Fibroblast of skin of abdomen (primary cell): ENCODE measurements at regions not wholly inside any gene's neighbourhood (a gene's known extent, or its start where the extent isn't known, plus 50 kb on each side); places are given as distances from the start of the nearest gene placed in this dataset.
"Not testable (repeated sequence)": the region's sequence is repeated elsewhere in the genome, so short reads cannot be mapped to it uniquely, and the experiment has no call there.

Experiments used
- DNase-seq: peaks from one replicate; pipeline ENCODE4 v3.0.0-alpha.2; 2013

GRCh38 chr9:135277219-135278201, 190.0 kb downstream of the OLFM1 start:
- DNase-seq: no peak

- no peak for DNase-seq
Observed at GRCh38 chr9:135278586-135278985, 191.1 kb downstream of the OLFM1 start.

GRCh38 chr9:135279385-135279784, 191.9 kb downstream of the OLFM1 start:
- no peak for DNase-seq

- no peak for DNase-seq
Observed at GRCh38 chr9:135279834-135280393, 192.4 kb downstream of the OLFM1 start.

GRCh38 chr9:135280666-135281065, 193.2 kb downstream of the OLFM1 start:
- no peak for DNase-seq

GRCh38 chr9:135281151-135281550, 193.7 kb downstream of the OLFM1 start:
- DNase-seq: no peak

GRCh38 chr9:135281791-135282737, 194.6 kb downstream of the OLFM1 start:
- no peak for DNase-seq

- no peak for DNase-seq
Observed at GRCh38 chr9:135282808-135283207, 195.3 kb downstream of the OLFM1 start.

- DNase-seq: no peak
Observed at GRCh38 chr9:135283671-135284070, 195.9 kb upstream of the PPP1R26 start.

GRCh38 chr9:135284386-135285134, 195.0 kb upstream of the PPP1R26 start:
- DNase-seq: no peak

- DNase-seq: not testable (repeated sequence)
Observed at GRCh38 chr9:135286187-135286925, 193.2 kb upstream of the PPP1R26 start.

GRCh38 chr9:135286961-135287360, 192.6 kb upstream of the PPP1R26 start:
- DNase-seq: no peak

GRCh38 chr9:135287627-135288026, 192.0 kb upstream of the PPP1R26 start:
- DNase-seq: no peak

- no peak for DNase-seq
Observed at GRCh38 chr9:135288054-135288453, 191.5 kb upstream of the PPP1R26 start.

- DNase-seq: no peak
Observed at GRCh38 chr9:135289081-135289491, 190.5 kb upstream of the PPP1R26 start.

GRCh38 chr9:135290086-135290485, 189.5 kb upstream of the PPP1R26 start:
- DNase-seq: no peak

GRCh38 chr9:135290566-135290965, 189.0 kb upstream of the PPP1R26 start:
- no peak for DNase-seq

- no peak for DNase-seq
Observed at GRCh38 chr9:135291165-135291564, 188.4 kb upstream of the PPP1R26 start.

- no peak for DNase-seq
Observed at GRCh38 chr9:135294836-135295235, 184.7 kb upstream of the PPP1R26 start.

- DNase-seq: no peak
Observed at GRCh38 chr9:135295551-135296300, 183.9 kb upstream of the PPP1R26 start.
